Stomach smooth muscle (tissue), 2 donors: ENCODE measurements at regions not wholly inside any gene's neighbourhood (a gene's known extent, or its start where the extent isn't known, plus 50 kb on each side); places are given as distances from the start of the nearest gene placed in this dataset.

Source experiments
- H3K27ac ChIP-seq: one replicate; pipeline ENCODE4 v1.7.0; 2013; ENCODE audit warnings: mild to moderate bottlenecking, low read length, inconsistent platforms
- H3K27me3 ChIP-seq, 2 donors: one replicate each; pipeline ENCODE4 v1.7.0; 2013; ENCODE audit warnings: low read length in 2 of 2; ENCODE audit not compliant: insufficient read depth in 2 of 2, control insufficient read depth in 1 of 2
- H3K36me3 ChIP-seq, 2 donors: one replicate each; pipeline ENCODE4 v1.7.0; 2013; ENCODE audit warnings: low read length in 2 of 2; ENCODE audit not compliant: control insufficient read depth in 2 of 2, insufficient read depth in 2 of 2
- H3K4me1 ChIP-seq: one replicate; pipeline ENCODE4 v1.7.0; 2013; ENCODE audit warnings: low read length; ENCODE audit not compliant: control insufficient read depth, insufficient read depth
- H3K4me3 ChIP-seq, 2 donors: one replicate each; pipeline ENCODE4 v1.7.0; 2013; ENCODE audit warnings: low read length in 2 of 2
- H3K9ac ChIP-seq, 2 donors: one replicate each; pipeline ENCODE4 v1.7.0; 2013; ENCODE audit warnings: low read length in 2 of 2, mild to moderate bottlenecking in 1 of 2
- H3K9me3 ChIP-seq, 2 donors: one replicate each; pipeline ENCODE4 v1.7.0; 2013; ENCODE audit warnings: low read length in 2 of 2; ENCODE audit not compliant: control insufficient read depth in 2 of 2
- donor health status: healthy.
- donor health status: Pancreatic carcinoma.

- H3K4me1 ChIP-seq = no peaks in the 10 kb centered on the region
- no peak overlapping the region for H3K4me3 ChIP-seq
- H3K36me3 ChIP-seq = no peaks in the 10 kb centered on the region
- H3K27ac ChIP-seq = no peak overlapping the region
- peaks cover 0 to 4% of the 10 kb centered on the region in 2 donors for H3K27me3 ChIP-seq
- no peak overlapping the region for H3K9ac ChIP-seq
- no peaks in the 10 kb centered on the region for H3K9me3 ChIP-seq
Measured at GRCh38 chr10:123446449-123447156, 219.6 kb upstream of the GPR26 start.

- Histone ChIP-seq H3K9me3 (no peaks in the 10 kb centered on the region), H3K36me3 (no peaks in the 10 kb centered on the region), H3K27me3 (peaks cover 0 to 2% of the 10 kb centered on the region in 2 donors), H3K4me3 (no peak overlapping the region), H3K27ac (no peak overlapping the region), H3K9ac (no peak overlapping the region), H3K4me1 (no peaks in the 10 kb centered on the region)
Measured at GRCh38 chr10:123449234-123449962, 216.8 kb upstream of the GPR26 start.

DNA sequence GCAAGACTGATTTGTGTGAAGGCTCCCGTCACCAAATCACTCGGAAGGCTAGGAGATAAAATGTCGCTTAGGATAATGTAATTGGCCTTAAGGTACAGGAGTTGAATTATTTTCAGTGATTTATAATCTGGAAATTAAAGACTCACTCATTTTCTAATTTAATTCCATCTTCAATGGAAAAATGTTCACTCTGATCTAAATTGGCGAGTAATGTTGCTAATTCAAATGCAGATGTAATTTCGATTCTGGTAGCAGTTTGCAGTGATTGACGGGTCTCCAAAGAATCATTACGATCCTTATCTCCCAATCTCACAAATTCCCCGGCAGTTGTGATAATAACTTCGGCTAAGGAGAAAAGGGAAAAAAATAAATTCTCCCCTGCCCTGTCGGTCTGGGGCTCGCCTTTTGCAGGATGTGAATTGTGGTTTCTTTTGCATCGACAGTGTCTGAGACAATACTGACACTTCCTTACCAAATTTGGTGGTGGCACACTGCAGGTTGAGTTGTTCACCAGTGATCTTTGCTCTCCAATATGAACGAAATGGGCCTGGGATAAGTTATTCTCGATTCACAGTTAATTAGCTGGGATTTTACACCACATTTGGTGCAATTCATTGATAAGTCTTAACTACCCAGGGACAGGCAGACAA is 215.1 kb upstream of the GPR26 start:
- H3K4me3 ChIP-seq = no peak overlapping the region
- no peaks in the 10 kb centered on the region for H3K9me3 ChIP-seq
- H3K36me3 ChIP-seq = no peaks in the 10 kb centered on the region
- no peak overlapping the region for H3K27ac ChIP-seq
- H3K4me1 ChIP-seq = no peaks in the 10 kb centered on the region
- no peak overlapping the region for H3K9ac ChIP-seq
- H3K27me3 ChIP-seq = no peaks in the 10 kb centered on the region

GRCh38 chr10:123451618-123452245 is 214.4 kb upstream of the GPR26 start:
- Histone ChIP-seq H3K36me3 (no peaks in the 10 kb centered on the region), H3K27me3 (no peaks in the 10 kb centered on the region), H3K4me1 (no peaks in the 10 kb centered on the region), H3K9me3 (no peaks in the 10 kb centered on the region), H3K4me3 (no peak overlapping the region), H3K9ac (no peak overlapping the region), H3K27ac (no peak overlapping the region)

DNA sequence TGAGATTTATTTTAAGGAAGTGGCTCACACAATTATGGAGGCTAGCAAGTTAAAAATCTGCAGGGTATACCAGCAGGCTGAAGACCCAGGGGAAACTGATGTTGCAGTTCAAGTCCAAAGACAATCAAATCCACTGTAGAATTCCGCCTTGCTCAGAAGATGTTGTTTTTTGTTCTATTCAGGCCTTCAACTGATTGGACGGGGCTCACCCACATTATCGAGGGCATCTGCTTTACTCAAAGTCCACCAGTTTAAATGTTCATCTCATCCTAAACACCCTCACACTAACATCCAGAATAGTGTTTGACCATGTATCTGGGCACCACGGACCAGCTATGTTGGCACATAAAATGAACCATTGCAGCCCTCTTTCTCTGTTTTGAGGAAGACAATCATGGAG is 211.2 kb upstream of the GPR26 start:
- Histone ChIP-seq H3K27me3 (peaks cover 0 to 3% of the 10 kb centered on the region in 2 donors), H3K9me3 (no peaks in the 10 kb centered on the region), H3K9ac (no peak overlapping the region), H3K36me3 (no peaks in the 10 kb centered on the region), H3K4me3 (no peak overlapping the region), H3K27ac (no peak overlapping the region), H3K4me1 (no peaks in the 10 kb centered on the region)

DNA sequence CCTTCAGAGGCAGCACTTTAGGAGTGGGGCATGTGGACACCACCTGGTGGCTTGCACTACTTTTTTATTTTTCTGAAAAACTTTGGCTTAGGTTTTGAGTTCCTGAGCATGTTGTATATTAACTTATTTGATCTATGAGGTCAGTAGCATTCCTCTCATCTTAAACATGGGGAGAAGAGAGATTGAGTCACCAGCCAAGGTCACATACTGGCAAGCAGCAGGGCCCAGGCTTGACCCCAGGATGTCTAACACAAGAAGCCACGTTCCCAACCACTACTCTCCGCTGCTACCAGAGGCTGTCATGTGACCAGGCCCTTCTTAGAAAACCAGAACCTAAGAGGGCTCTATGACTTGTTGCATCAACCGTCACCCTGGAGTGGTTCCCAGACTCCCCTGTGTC is 210.3 kb upstream of the GPR26 start:
- Histone ChIP-seq H3K9me3 (no peaks in the 10 kb centered on the region), H3K4me3 (no peak overlapping the region), H3K27me3 (peaks cover 0 to 3% of the 10 kb centered on the region in 2 donors), H3K4me1 (no peaks in the 10 kb centered on the region), H3K27ac (no peak overlapping the region), H3K9ac (no peak overlapping the region), H3K36me3 (no peaks in the 10 kb centered on the region)

DNA sequence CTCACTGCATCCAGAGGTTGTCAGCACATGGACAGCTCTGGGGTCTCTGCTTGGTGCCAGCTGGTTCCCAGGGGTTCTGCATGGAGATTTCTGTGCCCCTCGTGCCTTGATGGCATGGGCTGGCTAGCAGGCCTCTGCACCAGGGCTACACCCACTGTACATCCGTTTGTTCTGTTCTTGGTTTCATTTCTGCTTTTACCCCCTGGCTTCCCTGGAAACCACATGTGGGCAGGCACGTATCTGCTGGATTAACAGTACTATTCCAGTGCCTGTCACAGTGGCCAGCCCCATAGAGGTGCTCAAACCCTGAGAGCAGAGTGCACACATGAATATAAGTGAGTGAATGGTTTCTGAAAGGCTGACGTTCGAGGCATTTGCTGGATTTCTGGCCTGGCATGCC is 207.2 kb upstream of the GPR26 start:
- no peak overlapping the region for H3K27ac ChIP-seq
- peaks cover 0 to 3% of the 10 kb centered on the region in 2 donors for H3K27me3 ChIP-seq
- no peak overlapping the region for H3K9ac ChIP-seq
- no peaks in the 10 kb centered on the region for H3K36me3 ChIP-seq
- H3K4me3 ChIP-seq = no peak overlapping the region
- no peaks in the 10 kb centered on the region for H3K4me1 ChIP-seq
- H3K9me3 ChIP-seq = no peaks in the 10 kb centered on the region

DNA sequence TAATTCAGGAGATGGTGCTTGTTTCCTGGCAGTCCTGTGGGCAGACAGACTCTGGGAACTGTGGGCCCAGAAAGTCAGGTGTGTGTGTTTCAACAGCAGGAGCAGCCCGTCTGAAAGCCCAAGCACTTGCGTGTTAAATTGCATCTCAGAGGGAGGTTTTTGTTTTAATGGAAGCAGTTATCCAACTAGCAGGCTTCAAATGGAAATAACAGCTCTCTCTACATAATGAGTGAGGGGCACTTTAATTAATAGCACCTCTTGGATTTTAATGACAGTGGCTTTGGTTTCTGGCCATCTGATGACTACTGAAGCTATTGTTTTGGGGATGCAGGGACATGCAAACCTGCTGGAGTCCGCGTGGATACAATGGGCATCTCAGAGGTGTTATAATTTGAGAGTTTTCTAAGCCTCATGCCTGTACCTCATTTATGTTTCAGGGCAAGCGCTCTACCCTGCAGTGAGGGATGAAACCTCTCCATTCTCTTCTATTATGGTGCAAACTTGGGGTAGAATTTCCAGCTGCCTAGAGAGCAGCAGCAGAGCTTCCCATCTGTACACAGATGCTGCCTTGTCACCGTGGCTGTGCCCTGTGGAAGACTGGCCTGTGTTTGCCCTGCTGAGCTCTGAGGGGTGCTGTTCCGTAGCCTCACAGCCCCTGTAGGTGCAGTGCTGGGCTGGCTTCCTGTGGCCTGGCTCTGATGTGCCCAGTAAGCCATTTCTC is 206.6 kb upstream of the GPR26 start:
- Histone ChIP-seq H3K9me3 (no peaks in the 10 kb centered on the region), H3K9ac (no peak overlapping the region), H3K4me1 (no peaks in the 10 kb centered on the region), H3K4me3 (no peak overlapping the region), H3K27ac (no peak overlapping the region), H3K27me3 (peaks cover 0 to 3% of the 10 kb centered on the region in 2 donors), H3K36me3 (no peaks in the 10 kb centered on the region)

DNA sequence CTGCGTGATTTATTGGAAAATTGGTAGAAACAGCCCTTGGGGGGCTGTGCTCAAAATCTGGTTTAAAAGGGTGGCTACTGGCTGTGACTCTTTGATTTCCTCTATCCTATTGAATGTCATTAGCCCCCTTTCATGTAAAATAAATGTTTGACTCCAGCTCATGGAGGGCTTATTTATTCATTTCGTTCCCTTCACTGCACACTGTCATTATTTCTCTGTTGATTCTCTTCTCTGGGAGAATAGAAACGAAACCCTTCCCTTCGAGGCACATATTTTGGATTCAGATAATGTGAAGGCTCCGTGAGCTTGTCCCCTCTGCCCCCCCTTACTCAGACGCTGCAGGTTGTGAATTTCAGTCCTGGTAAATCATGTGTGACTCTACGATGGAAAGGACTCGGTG is 203.9 kb upstream of the GPR26 start:
- Histone ChIP-seq H3K4me1 (no peaks in the 10 kb centered on the region), H3K27ac (no peak overlapping the region), H3K4me3 (no peak overlapping the region), H3K9ac (no peak overlapping the region), H3K9me3 (no peaks in the 10 kb centered on the region), H3K27me3 (no peaks in the 10 kb centered on the region), H3K36me3 (no peaks in the 10 kb centered on the region)

GRCh38 chr10:123462756-123463155 is 203.4 kb upstream of the GPR26 start:
- H3K27me3 ChIP-seq = no peaks in the 10 kb centered on the region
- H3K9ac ChIP-seq = no peak overlapping the region
- no peaks in the 10 kb centered on the region for H3K36me3 ChIP-seq
- no peak overlapping the region for H3K27ac ChIP-seq
- H3K4me1 ChIP-seq = no peaks in the 10 kb centered on the region
- no peaks in the 10 kb centered on the region for H3K9me3 ChIP-seq
- no peak overlapping the region for H3K4me3 ChIP-seq
